BLaER1 treated with 17β-estradiol and CSF1 and Interleukin-3, amounts not matched to agents 10 nM and 100 nM (cell line): ENCODE measurements at regions not wholly inside any gene's neighbourhood (a gene's known extent, or its start where the extent isn't known, plus 50 kb on each side); places are given as distances from the start of the nearest gene placed in this dataset.

ENCODE experiments used
- H3K27ac ChIP-seq, 11 experiments: shearing (Covaris generic); formaldehyde crosslinking; 2 replicates each; pipeline ENCODE4 v1.8.1; 2022
- H3K27me3 ChIP-seq, 11 experiments: shearing (Covaris generic); formaldehyde crosslinking; 2 replicates each; pipeline ENCODE4 v1.8.1; 2022
- H3K36me3 ChIP-seq, 11 experiments: shearing (Covaris generic); formaldehyde crosslinking; 2 replicates each; pipeline ENCODE4 v1.8.1; 2022
- H3K4me1 ChIP-seq, 10 experiments: shearing (Covaris generic); formaldehyde crosslinking; 2 replicates each; pipeline ENCODE4 v1.8.1; 2022
- H3K4me2 ChIP-seq, 11 experiments: shearing (Covaris generic); formaldehyde crosslinking; 2 replicates each; pipeline ENCODE4 v1.8.1; 2022
- H3K4me3 ChIP-seq, 10 experiments: shearing (Covaris generic); formaldehyde crosslinking; 2 replicates each; pipeline ENCODE4 v1.8.1; 2022
- H3K9ac ChIP-seq, 11 experiments: shearing (Covaris generic); formaldehyde crosslinking; 2 replicates each; pipeline ENCODE4 v1.8.1; 2022
- H3K9me3 ChIP-seq, 11 experiments: shearing (Covaris generic); formaldehyde crosslinking; replicated peaks in 1 of 11; 2 replicates each; pipeline ENCODE4 v1.8.1; 2022
- H4K20me1 ChIP-seq, 11 experiments: shearing (Covaris generic); formaldehyde crosslinking; 2 replicates each; pipeline ENCODE4 v1.8.1; 2022
- Cebpa-rat ChIP-seq, 11 experiments: shearing (Covaris generic); IDR thresholded peaks; 2 replicates each; pipeline ENCODE4 v1.8.1; 2022

GRCh38 chr6:85995339-85996033, 352.8 kb upstream of the SYNCRIP start:
- TF ChIP-seq Cebpa-rat (IDR thresholded peaks at IDR 0.05), result no peak
- no peak overlapping the region for H3K27ac ChIP-seq
- H3K36me3 ChIP-seq, result no peaks in the 10 kb centered on the region
- no peaks in the 10 kb centered on the region for H3K27me3 ChIP-seq
- no peak overlapping the region for H3K4me2 ChIP-seq
- no peaks in the 10 kb centered on the region for H4K20me1 ChIP-seq
- no peaks in the 10 kb centered on the region for H3K4me1 ChIP-seq
- H3K4me3 ChIP-seq, result no peak overlapping the region
- no peaks in the 10 kb centered on the region for H3K9me3 ChIP-seq
- no peak overlapping the region for H3K9ac ChIP-seq

DNA sequence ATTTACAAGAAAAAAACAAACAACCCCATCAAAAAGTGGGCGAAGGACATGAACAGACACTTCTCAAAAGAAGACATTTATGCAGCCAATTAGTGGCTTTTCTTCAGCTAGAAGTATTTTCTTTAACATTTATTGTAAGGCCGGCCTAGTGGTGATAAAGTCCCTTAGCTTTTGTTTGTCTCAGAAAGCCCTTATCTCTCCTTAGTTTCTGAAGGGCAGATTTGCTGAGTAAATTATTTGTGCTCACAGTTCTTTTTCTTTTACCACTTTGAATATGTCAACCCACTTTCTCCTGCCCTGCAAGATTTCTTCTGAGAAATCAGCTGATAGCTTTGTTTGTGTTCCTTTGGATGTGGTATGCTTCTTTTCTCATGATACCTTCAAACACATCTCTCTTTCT, 344.0 kb upstream of the SYNCRIP start:
- Histone ChIP-seq H3K27me3 (no peaks in the 10 kb centered on the region), H3K4me2 (no peak overlapping the region), H3K27ac (no peak overlapping the region), H3K9ac (no peak overlapping the region), H3K9me3 (peaks cover 4 to 17% (median 8%) of the 10 kb centered on the region in 11 experiments; a peak in 15 of 22 replicates), H4K20me1 (no peaks in the 10 kb centered on the region), H3K4me3 (no peak overlapping the region), H3K36me3 (no peaks in the 10 kb centered on the region), H3K4me1 (no peaks in the 10 kb centered on the region)
- TF ChIP-seq Cebpa-rat (IDR thresholded peaks at IDR 0.05), result no peak

- Histone ChIP-seq H3K36me3 (no peaks in the 10 kb centered on the region), H3K4me1 (no peaks in the 10 kb centered on the region), H4K20me1 (no peaks in the 10 kb centered on the region), H3K27me3 (no peaks in the 10 kb centered on the region), H3K4me2 (no peak overlapping the region), H3K9me3 (peaks cover 4 to 15% (median 7%) of the 10 kb centered on the region in 11 experiments; a peak in 15 of 22 replicates), H3K4me3 (no peak overlapping the region), H3K27ac (no peak overlapping the region), H3K9ac (no peak overlapping the region)
- TF ChIP-seq Cebpa-rat (IDR thresholded peaks at IDR 0.05), result no peak
These were observed 340.5 kb upstream of the SYNCRIP start for GRCh38 chr6:85983032-85983659.

- Histone ChIP-seq H3K9ac (no peak overlapping the region), H3K9me3 (no peaks in the 10 kb centered on the region), H3K4me3 (no peak overlapping the region), H3K27ac (no peak overlapping the region), H3K27me3 (no peaks in the 10 kb centered on the region), H3K36me3 (no peaks in the 10 kb centered on the region), H4K20me1 (no peaks in the 10 kb centered on the region), H3K4me2 (no peak overlapping the region), H3K4me1 (no peaks in the 10 kb centered on the region)
- no peak for TF ChIP-seq Cebpa-rat (IDR thresholded peaks at IDR 0.05)
These were observed 335.0 kb upstream of the SYNCRIP start for GRCh38 chr6:85977661-85978060.

DNA sequence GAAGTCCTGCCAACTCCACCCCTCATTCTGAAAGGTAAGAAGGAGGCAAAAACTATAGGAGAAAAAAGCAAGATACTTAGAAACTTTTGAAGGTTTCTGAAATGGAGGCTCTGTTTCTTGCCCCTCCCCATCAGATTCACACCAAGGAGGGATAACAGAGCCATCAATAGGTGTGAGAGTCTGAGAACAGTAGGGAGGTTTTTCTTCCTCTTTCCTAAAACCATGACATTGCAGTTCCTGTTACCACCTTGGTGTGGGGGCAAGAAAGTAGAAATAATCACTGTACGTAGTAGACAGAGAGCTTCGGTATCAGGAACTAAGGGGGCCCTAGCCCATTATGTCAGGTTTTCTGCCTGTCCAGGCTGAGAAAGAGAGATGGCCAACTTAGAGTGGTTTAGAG, 333.3 kb upstream of the SYNCRIP start:
- Histone ChIP-seq H4K20me1 (no peaks in the 10 kb centered on the region), H3K4me3 (no peak overlapping the region), H3K36me3 (no peaks in the 10 kb centered on the region), H3K27me3 (no peaks in the 10 kb centered on the region), H3K27ac (no peak overlapping the region), H3K9ac (no peak overlapping the region), H3K4me1 (no peaks in the 10 kb centered on the region), H3K4me2 (no peak overlapping the region), H3K9me3 (no peaks in the 10 kb centered on the region)
- no peak for TF ChIP-seq Cebpa-rat (IDR thresholded peaks at IDR 0.05)

DNA sequence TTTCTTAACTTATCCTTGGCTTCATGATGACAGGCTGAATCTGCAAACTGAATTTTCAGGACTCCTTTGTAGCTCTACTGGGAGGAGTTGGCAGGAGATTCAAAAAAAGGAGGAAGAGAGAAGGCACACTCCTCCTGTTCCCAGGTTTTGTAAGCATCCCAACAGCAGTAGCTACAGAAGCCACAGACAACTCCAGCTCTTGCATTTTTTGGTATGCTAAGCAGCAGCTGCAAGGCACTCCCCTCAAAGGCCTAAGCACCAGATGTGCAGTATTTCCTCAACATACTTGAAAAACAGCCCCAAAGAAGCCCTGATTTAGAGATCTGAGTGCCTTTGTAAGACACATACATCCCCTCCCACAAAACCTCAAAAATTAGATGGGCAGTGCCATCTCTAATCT, 328.6 kb upstream of the SYNCRIP start:
- no peaks in the 10 kb centered on the region for H3K27me3 ChIP-seq
- H3K4me3 ChIP-seq, result no peak overlapping the region
- H3K9me3 ChIP-seq, result no peaks in the 10 kb centered on the region
- TF ChIP-seq Cebpa-rat (IDR thresholded peaks at IDR 0.05), result no peak
- no peaks in the 10 kb centered on the region for H4K20me1 ChIP-seq
- no peak overlapping the region for H3K4me2 ChIP-seq
- no peak overlapping the region for H3K9ac ChIP-seq
- H3K4me1 ChIP-seq, result no peaks in the 10 kb centered on the region
- H3K27ac ChIP-seq, result no peak overlapping the region
- no peaks in the 10 kb centered on the region for H3K36me3 ChIP-seq

- Histone ChIP-seq H3K9me3 (no peaks in the 10 kb centered on the region), H3K9ac (no peak overlapping the region), H3K4me1 (no peaks in the 10 kb centered on the region), H3K4me2 (no peak overlapping the region), H3K27me3 (no peaks in the 10 kb centered on the region), H3K4me3 (no peak overlapping the region), H4K20me1 (no peaks in the 10 kb centered on the region), H3K36me3 (no peaks in the 10 kb centered on the region), H3K27ac (no peak overlapping the region)
- TF ChIP-seq Cebpa-rat (IDR thresholded peaks at IDR 0.05), result no peak
These were observed 324.1 kb upstream of the SYNCRIP start for GRCh38 chr6:85966828-85967227.

GRCh38 chr6:85961746-85962145, 319.1 kb upstream of the SYNCRIP start:
- Histone ChIP-seq H3K4me3 (no peak overlapping the region), H3K27me3 (no peaks in the 10 kb centered on the region), H3K36me3 (no peaks in the 10 kb centered on the region), H4K20me1 (no peaks in the 10 kb centered on the region), H3K4me2 (no peak overlapping the region), H3K4me1 (no peaks in the 10 kb centered on the region), H3K27ac (no peak overlapping the region), H3K9me3 (no peaks in the 10 kb centered on the region), H3K9ac (no peak overlapping the region)
- TF ChIP-seq Cebpa-rat (IDR thresholded peaks at IDR 0.05), result no peak

- no peaks in the 10 kb centered on the region for H3K36me3 ChIP-seq
These were observed 318.4 kb upstream of the SYNCRIP start for GRCh38 chr6:85961125-85961524.

GRCh38 chr6:85948481-85948880, 305.8 kb upstream of the SYNCRIP start:
- Histone ChIP-seq H3K27me3 (no peaks in the 10 kb centered on the region), H4K20me1 (no peaks in the 10 kb centered on the region), H3K27ac (no peak overlapping the region), H3K4me3 (no peak overlapping the region), H3K4me1 (no peaks in the 10 kb centered on the region), H3K36me3 (no peaks in the 10 kb centered on the region), H3K9me3 (no peaks in the 10 kb centered on the region), H3K4me2 (no peak overlapping the region), H3K9ac (no peak overlapping the region)
- no peak for TF ChIP-seq Cebpa-rat (IDR thresholded peaks at IDR 0.05)

More at GRCh38 chr6:85961125-85961524, 318.4 kb upstream of the SYNCRIP start:
- Histone ChIP-seq H3K4me2 (no peak overlapping the region), H3K27me3 (no peaks in the 10 kb centered on the region), H3K4me1 (no peaks in the 10 kb centered on the region), H3K4me3 (no peak overlapping the region), H3K9ac (no peak overlapping the region), H3K9me3 (no peaks in the 10 kb centered on the region), H4K20me1 (no peaks in the 10 kb centered on the region), H3K27ac (no peak overlapping the region)
- no peak for TF ChIP-seq Cebpa-rat (IDR thresholded peaks at IDR 0.05)
